NT2/D1 (cell line): ENCODE measurements at regions not wholly inside any gene's neighbourhood (a gene's known extent, or its start where the extent isn't known, plus 50 kb on each side); places are given as distances from the start of the nearest gene placed in this dataset.

Experiments
- SUZ12 ChIP-seq: IDR thresholded peaks from 2 replicates; pipeline ENCODE4 v1.6.1; 2011; ENCODE audit not compliant: insufficient read length, insufficient read depth; ENCODE audit errors: extremely low read depth
- YY1 ChIP-seq: IDR thresholded peaks from 2 replicates; pipeline ENCODE4 v1.6.1; 2011; ENCODE audit not compliant: insufficient read length, insufficient read depth
- ZNF274 ChIP-seq: IDR thresholded peaks from 2 replicates; pipeline ENCODE4 v1.6.1; 2011; ENCODE audit warnings: mild to moderate bottlenecking, low read depth, low read length

DNA sequence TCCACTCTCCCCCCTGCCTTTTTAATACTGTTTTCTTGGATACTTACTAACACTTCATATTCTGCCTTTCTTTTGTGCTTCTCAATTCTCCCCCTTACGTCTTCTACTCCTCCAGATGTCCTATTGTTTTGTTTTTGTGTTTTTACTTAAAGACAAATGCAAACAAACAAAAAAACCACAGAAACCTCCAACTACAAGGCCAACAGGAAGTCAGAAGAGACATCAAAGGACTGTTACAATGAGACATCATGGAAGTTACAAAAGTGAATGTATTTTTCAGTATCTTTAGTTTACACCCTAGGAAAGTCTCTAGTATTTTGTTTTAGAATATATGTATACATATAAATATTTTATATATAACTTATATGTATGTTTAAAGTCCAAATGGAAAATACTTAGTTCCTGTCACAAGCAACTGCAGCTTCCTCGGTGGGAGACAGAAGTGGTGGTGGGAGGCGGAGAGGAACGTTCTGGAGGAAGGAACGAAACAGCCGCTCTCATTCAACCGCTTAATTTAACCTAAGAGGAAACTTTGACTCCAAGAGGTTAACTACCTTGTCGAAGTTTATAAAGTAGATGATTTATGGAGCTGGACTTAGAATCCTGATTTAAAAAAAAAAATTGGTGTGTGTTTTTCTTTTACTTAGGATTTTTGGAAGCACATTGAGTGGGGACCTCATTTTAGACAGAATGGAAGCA is 168.9 kb upstream of the PDE10A start:
- no peak for TF ChIP-seq ZNF274
- TF ChIP-seq YY1, result no peak
- TF ChIP-seq SUZ12, result no peak
